NOMO-1 treated with DMSO at 0.1 percent for 48 hours (cell line): ENCODE measurements at regions not wholly inside any gene's neighbourhood (a gene's known extent, or its start where the extent isn't known, plus 50 kb on each side); places are given as distances from the start of the nearest gene placed in this dataset.
"Not testable (repeated sequence)": the region's sequence is repeated elsewhere in the genome, so short reads cannot be mapped to it uniquely, and the experiment has no call there.

Source experiments
- DNase-seq: peaks from one replicate; lab custom pipeline; 2025; ENCODE audit not compliant: unreplicated experiment; lab: John Stamatoyannopoulos, UW

DNA sequence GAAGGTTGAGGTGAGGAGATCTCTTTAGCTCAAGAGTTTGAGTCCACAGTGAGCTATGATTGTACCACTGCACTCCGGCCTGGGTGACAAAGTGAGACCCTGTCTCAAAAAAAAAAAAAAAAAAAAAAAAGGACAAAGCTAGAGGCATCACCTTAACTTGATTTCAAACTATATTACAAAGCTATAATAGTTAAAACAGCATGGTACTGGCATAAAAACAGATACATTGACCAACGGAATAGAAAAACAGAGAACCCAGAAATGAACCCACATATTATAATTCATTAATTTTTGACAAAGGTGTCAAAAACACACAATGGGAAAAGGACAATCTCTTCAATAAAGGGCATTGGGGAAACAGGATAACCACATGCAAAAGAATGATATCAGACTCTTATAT is 50.8 kb upstream of the MBOAT1 start:
- no peak for DNase-seq

GRCh38 chr6:20265842-20266241 is 53.6 kb upstream of the MBOAT1 start:
- no peak for DNase-seq

DNA sequence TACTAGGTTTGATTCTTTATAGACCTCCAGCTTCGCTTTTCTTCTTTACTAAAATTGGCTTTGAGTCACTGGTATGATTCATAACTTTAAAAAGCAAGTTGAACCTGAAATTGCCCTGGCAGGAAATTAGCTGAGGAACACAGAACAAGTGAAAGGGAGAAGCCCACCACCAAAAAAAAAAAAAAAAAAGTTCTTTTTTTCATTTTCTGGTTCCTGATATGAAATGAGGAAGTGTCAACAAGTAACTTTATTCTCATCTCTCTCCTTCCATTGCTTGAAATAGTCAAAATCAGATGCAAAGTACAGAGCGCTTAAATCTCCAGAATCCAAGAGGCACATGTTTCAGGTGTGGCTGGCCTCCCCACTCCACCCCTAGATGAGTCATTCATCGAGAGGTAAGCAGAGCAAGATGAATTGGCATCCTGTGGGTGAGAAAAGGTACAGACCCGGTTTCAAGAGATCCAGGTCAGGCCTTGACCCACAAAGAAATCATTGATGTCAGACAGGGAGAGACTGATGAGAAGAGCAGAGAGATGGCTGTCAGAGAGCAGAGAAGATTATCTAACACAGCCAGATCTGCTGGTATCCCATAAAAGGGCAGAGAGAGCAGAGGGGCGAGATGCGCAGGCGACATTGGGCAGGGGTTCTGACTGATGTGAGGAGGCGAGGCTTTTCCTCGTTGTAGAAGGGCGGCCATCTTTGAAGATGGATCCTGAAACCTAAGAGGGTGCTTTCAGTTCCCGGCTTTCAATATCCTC is 54.8 kb upstream of the MBOAT1 start:
- peak; percentile 60 for DNase-seq

DNA sequence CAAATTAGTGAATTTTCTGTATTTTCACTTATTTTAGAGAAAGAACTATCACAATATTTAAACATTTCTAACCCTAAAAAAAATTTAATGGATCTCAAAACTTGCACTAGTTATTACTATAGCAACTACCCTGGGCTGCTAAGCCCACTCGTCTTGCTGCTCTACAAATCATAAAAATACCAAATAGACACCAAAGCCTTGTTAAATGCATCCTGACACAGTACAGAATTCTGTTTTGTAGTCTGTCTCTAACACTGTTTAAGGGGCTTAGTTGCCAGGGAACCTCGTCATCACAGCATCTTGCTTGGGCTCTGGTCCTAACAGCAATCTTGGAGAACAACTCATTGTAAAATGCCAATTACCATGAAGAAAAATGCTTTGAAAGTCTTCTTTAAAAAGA is 56.9 kb upstream of the MBOAT1 start:
- DNase-seq = no peak

DNA sequence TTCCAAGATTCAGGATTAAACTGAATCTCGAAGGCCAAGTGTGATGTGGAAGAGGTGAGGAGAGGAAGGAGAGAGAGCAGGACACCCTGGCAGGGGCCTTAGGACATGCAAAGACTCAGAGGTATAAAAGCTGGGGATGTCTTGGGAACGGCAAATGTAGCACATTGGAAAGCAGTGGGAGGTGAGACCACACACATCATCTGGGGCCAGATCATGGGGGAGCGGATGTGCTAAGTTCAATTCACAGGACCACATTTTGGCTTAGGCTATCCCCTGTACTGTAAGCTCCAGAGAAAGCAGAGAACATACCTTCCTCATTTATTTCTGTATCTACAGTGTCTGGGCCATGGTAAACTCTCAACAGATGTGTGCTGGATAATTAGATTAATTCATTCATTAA is 59.5 kb upstream of the MBOAT1 start:
- no peak for DNase-seq

DNA sequence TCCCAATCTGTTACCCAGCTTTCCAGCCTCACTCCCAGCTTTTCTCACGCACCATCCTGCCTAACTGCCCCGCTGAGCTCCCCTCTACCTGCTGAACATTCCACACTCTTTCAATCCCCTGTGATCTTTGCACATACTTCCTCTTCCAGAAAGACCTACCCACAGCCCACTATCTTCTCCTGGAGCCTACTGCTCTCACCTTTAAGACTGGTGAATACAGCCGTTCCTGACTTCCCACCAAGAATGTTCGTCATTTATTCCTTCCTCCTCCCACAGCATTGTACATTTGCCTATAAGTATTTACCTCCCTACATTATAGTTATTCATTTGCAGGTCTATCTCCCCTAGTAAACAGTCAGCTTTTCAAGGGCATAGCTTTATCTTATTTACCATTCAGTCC is 61.9 kb upstream of the MBOAT1 start:
- DNase-seq = no peak

DNA sequence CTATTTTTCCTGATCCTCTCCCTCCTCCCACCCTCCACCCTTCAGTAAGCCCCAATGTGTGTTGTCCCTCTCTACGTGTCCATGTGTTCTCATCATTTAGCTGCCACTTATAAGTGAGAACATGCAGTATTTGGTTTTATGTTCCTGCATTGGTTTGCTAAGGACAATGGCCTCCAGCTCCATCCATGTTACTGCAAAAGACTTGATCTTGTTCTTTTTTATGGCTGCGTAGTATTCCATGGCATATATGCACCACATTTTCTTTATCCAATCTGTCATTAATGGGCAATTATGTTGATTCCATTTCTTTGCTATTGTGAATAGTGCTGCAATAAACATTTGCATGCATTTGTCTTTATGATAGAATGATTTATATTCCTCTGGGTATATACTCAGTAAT is 63.6 kb upstream of the MBOAT1 start:
- not testable (repeated sequence) for DNase-seq

DNA sequence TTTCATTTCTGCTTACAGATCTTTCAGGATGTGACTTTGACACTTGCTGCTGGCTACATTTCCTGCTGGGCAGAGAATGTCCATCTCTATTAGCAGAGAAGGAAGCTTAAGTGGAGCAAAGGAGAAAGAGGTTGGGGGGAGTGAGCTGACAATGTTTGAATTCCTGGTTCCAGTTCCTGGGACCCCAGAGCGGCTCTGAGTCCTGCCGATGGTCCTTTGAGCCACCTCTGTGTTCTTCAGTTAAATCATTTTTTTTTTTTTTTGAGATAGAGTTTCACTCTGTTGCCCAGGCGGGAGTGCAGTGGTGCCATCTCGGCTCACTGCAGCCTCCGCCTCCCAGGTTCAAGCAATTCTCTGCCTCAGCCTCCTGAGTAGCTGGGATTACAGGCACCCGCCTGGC is 65.5 kb upstream of the MBOAT1 start:
- DNase-seq = not testable (repeated sequence)

- no peak for DNase-seq
Observed at GRCh38 chr6:20279051-20279450, 66.8 kb upstream of the MBOAT1 start.

DNA sequence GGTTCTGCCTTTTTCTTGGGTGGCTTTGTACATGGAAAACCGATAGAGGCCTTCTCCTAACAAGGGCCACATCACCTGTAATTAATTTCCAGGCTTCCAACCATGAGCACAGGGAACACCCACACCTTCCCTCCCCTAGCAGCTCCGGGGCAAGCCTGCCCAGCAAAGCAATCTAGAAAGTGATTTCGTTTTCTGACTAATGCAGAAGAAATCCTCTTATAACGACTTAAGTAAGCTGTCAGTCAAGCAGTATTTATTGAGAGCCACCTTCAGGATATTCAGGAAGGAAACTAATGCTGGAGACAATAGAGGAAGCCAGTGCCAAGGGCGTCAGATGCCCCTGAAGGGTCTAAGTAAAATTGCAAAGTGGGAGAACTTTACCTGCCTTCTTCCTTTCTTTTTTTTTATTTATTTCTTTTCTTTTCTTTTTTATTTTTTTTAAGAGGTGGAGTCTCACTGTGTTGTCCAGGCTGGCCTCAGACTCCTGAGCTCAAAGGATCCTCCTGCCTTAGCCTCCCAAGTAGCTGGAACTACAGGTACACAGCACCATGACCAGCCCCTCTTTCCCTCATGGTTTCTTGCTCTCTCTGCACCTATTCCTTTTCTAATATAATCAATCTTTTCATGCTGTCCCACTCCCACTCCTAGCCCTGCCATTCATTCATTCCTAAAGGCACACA is 67.5 kb upstream of the MBOAT1 start:
- DNase-seq = no peak

DNA sequence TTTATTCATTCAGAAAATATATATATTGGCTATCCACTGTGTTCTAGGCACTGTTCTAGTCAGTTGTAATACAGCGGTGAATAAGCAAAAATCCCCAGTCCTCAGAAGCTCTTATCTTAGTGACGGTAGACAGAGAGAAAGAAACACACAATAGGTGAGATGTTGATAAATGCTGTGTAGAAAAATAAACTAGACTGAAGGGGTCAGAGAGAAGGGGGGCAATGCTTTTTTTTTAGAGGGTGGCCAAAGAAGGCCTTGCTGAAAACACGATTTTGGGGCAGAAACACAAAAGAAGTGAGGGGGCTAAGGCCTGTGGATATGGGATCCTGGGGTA is 68.0 kb upstream of the MBOAT1 start:
- no peak for DNase-seq

DNA sequence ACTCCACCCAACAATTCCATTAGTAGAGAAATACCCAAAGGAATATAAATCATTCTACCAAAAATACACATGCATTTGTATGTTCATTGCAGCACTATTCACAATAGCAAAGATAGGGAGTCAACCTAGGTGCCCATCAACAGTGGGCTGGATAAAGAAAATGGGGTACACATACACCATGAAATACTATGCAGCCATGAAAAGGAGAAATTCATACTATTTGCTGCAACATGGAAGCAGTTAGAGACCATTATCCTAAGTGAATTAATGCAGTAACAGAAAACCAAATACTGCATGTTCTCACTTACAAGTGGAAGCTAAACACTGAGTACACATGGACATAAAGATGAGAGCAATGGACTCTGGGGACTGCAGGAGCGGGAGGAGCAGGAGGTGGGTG is 72.4 kb upstream of the MBOAT1 start:
- DNase-seq = no peak

- no peak for DNase-seq
Observed at GRCh38 chr6:20286968-20287565, 74.8 kb upstream of the MBOAT1 start.

- peak; percentile 68 for DNase-seq
Observed at GRCh38 chr6:20291764-20292580, 79.7 kb upstream of the MBOAT1 start.

GRCh38 chr6:20292905-20293304 is 80.6 kb upstream of the MBOAT1 start:
- DNase-seq = no peak

DNA sequence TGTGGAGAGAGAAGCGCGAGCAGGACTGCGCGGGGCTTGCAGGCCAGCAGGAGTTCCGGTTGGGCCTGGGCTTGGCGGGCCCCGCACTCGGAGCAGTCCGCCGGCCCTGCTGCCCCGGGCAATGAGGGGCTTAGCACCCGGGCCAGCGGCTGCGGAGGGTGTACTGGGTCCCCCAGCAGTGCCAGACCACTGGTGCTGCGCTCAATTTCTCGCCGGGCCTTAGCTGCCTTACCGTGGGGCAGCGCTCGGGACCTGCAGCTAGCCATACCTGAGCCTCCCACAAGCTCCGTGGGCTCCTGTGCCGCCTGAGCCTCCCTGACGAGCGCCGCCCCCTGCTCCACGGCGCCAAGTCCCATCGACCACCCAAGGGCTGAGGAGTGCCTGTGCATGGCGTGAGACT is 89.0 kb upstream of the MBOAT1 start:
- DNase-seq = no peak

DNA sequence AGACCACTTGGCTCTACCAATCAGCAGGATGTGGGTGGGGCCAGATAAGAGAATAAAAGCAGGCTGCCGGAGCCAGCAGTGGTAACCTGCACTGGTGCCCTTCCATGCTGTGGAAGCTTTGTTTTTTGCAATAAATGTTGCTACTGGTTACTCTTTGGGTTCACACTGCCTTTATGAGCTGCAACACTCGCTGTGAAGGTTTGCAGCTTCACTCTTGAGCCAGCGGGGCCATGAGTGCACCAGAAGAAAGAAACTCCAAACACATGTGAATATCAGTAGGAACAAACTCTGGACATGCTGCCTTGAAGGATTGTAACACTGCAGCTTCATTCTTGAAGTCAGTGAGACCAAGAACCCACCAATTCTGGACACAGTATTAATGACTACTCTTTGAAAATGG is 89.9 kb upstream of the MBOAT1 start:
- no peak for DNase-seq

DNA sequence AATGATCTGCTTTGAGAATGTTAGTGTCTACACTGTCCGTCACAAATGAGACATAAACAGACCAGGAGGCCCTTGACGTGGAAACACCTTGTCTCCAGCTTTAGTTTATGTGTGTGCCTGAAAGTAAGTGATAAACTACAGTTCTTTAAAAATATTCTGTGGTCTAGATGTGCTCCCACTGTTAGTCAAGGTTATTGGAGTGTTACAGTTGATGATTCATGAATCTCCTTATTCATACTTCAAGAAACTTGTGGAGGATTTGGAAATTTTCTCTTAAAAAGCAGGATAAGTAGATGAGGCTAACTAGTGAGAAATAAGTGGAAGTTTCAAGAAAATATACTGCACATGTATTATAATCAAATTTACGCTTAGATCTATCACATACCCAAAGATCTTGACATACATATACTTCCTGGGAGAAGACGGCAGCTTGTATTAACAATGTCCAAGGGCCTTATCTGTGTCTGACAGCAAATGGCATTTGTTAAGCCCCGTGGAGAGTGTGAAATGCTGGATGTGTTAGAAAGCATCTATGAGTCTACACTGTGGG is 90.5 kb upstream of the MBOAT1 start:
- DNase-seq = no peak

- no peak for DNase-seq
Observed at GRCh38 chr6:20306491-20306890, 94.2 kb upstream of the MBOAT1 start.

DNA sequence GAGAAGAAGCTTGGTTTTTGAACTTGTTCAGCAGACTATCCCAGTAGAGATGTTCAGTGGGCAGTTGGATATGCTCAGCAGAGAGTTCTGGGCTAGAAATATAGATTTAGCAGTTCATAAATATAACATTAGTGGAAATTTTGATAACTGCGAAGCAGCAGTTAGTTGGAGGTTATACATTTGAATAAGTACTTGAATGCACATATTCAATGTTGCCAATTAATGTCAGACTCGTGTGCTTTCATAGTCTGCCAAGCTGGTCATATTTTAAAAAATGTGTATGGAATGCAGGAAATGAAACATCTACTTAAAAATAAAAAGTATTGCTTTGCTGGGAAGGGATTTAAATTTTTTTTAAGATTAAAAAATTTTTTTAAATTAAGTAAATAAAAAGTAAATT is 92.5 kb upstream of the E2F3 start:
- no peak for DNase-seq

GRCh38 chr6:20310185-20310584 is 91.5 kb upstream of the E2F3 start:
- no peak for DNase-seq
